Right lobe of liver (tissue), 4 donors: ENCODE measurements at regions not wholly inside any gene's neighbourhood (a gene's known extent, or its start where the extent isn't known, plus 50 kb on each side); places are given as distances from the start of the nearest gene placed in this dataset.

Source experiments
- POLR2A ChIP-seq: fragments of 450-650 bp; IDR thresholded peaks from one replicate; pipeline ENCODE4 v1.6.1; 2017; ENCODE audit warnings: antibody characterized with exemption, mild to moderate bottlenecking
- TF ChIP-seq, protein P1 (sequence below), 4 donors: fragments of 200-600 bp in 3 of 4; fragments of 450-650 bp in 1 of 4; IDR thresholded peaks; one replicate each; pipeline versions ENCODE4 v1.5.1 to v1.8.0; 2016 to 2022; ENCODE audit warnings: antibody characterized with exemption in 4 of 4, mild to moderate bottlenecking in 2 of 4
- donor health status: DM: no; HTN: no; CAD: no.
- donor health status: DM: no; HTN: no; CAD: no.
- donor health status: DM: no; HTN: yes; CAD: no.

GRCh38 chr5:77910602-77911188 lies 134.6 kb upstream of the TBCA start:
- TF ChIP-seq, protein P1, sequence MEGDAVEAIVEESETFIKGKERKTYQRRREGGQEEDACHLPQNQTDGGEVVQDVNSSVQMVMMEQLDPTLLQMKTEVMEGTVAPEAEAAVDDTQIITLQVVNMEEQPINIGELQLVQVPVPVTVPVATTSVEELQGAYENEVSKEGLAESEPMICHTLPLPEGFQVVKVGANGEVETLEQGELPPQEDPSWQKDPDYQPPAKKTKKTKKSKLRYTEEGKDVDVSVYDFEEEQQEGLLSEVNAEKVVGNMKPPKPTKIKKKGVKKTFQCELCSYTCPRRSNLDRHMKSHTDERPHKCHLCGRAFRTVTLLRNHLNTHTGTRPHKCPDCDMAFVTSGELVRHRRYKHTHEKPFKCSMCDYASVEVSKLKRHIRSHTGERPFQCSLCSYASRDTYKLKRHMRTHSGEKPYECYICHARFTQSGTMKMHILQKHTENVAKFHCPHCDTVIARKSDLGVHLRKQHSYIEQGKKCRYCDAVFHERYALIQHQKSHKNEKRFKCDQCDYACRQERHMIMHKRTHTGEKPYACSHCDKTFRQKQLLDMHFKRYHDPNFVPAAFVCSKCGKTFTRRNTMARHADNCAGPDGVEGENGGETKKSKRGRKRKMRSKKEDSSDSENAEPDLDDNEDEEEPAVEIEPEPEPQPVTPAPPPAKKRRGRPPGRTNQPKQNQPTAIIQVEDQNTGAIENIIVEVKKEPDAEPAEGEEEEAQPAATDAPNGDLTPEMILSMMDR (IDR thresholded peaks at IDR 0.05): no peak
- no peak for TF ChIP-seq POLR2A
